ENCODE measurements at regions not wholly inside any gene's neighbourhood (a gene's known extent, or its start where the extent isn't known, plus 50 kb on each side); places are given as distances from the start of the nearest gene placed in this dataset.

DNA sequence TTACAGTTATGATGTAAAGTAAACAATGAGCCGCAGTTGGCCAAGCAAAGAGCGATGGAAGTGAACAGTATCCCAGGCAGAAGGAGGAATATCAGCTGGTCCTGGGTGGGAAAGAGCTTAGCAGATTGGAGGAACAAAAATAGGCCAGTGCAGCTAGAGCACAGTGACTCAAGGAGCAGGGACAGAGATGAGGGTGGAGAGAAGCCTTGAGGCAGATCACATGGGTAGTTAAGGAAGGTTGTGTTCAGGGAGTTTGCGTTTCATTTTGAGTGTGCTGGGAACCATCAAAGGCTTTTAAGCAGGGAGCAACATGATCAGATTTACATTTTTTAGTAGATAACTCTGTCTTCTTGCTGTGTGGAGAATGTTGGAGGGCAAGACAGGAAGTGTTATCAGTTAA is 113.6 kb downstream of the OAT start:
- TF ChIP-seq, protein P1, sequence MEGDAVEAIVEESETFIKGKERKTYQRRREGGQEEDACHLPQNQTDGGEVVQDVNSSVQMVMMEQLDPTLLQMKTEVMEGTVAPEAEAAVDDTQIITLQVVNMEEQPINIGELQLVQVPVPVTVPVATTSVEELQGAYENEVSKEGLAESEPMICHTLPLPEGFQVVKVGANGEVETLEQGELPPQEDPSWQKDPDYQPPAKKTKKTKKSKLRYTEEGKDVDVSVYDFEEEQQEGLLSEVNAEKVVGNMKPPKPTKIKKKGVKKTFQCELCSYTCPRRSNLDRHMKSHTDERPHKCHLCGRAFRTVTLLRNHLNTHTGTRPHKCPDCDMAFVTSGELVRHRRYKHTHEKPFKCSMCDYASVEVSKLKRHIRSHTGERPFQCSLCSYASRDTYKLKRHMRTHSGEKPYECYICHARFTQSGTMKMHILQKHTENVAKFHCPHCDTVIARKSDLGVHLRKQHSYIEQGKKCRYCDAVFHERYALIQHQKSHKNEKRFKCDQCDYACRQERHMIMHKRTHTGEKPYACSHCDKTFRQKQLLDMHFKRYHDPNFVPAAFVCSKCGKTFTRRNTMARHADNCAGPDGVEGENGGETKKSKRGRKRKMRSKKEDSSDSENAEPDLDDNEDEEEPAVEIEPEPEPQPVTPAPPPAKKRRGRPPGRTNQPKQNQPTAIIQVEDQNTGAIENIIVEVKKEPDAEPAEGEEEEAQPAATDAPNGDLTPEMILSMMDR (IDR thresholded peaks at IDR 0.05; ENCODE audit: insufficient read depth, low read depth, low read length, missing control alignments): no peak
- H3K4me3 ChIP-seq (ENCODE audit: low read depth, low read length): no peak overlapping the region
- no peak for DNase-seq (ENCODE audit: low read depth)

GRCh38 chr10:124303662-124304418 is 114.9 kb downstream of the OAT start:
- no peak overlapping the region for H3K4me3 ChIP-seq (ENCODE audit: low read depth, low read length)
- no peak for DNase-seq (ENCODE audit: low read depth)
- TF ChIP-seq, protein P1 (IDR thresholded peaks at IDR 0.05; ENCODE audit: insufficient read depth, low read depth, low read length, missing control alignments): no peak

DNA sequence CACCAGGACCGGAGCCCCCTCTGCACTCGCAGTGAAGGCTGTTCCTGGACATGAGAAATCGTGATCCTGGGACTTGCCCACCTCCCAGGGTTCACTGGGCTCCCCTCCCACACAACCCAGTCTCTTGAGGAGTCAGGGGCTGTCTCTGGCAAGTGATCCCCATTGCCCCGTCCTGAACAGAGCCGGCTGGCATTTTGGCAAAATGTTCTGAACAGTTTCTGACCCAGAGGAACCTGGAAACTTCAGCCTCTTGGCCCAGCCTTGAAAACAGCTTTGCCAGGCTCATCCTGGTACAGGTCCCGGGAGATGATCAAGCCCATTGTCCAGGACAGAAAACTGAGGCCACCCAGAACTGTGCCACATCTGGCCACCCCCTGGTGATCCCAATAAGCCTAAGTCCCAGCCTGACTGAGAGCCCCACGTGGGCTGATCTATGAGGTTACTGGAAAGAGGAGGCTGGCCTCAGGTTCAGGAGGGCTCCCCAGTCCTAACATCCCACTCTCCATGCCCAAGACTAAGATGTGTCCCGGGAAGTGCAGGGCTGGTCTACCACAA is 115.7 kb downstream of the OAT start:
- DNase-seq (ENCODE audit: low read depth): no peak
- TF ChIP-seq, protein P1 (IDR thresholded peaks at IDR 0.05; ENCODE audit: insufficient read depth, low read depth, low read length, missing control alignments): no peak
- no peak overlapping the region for H3K4me3 ChIP-seq (ENCODE audit: low read depth, low read length)

DNA sequence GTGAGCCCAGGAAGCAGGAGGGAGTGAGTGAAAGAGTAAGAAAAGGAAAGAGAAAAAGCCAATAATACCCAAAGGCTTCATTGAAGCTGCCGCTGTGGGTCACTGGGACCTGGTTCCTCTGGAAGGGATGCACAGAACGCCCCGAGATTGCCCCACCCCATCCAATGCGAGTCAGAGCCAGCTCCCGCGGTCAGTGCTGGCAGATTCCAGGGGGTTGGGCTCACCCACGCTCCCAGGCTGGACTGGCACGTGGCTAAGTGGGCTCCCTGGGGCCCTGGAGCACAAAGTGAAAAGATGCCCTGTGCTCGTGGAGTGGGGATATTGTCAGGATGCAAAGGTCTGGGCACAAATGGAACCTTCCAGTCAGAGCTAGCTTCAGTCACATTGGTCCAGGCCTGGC is 117.0 kb downstream of the OAT start:
- no peak overlapping the region for H3K4me3 ChIP-seq (ENCODE audit: low read depth, low read length)
- DNase-seq (ENCODE audit: low read depth): no peak
- TF ChIP-seq, protein P1 (IDR thresholded peaks at IDR 0.05; ENCODE audit: insufficient read depth, low read depth, low read length, missing control alignments): no peak

DNA sequence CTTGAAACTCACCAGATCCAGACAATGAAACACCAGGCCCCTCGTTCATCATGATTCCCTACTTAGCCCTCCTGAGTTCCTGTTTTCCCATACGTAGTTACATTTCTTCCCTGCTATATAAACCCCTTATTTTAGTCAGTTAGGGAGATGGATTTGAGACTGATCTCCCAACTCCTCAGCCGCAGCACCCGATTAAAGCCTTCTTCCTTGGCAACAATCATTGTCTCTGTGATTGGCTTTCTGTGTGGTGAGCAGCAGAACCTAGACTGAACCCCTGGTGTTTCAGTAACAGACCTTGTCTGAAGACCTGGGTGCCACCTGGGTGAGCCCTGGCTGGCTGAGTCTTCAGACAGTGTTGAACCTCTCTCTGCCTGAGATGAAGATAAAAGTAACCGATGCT is 118.0 kb downstream of the OAT start:
- TF ChIP-seq, protein P1 (IDR thresholded peaks at IDR 0.05; ENCODE audit: insufficient read depth, low read depth, low read length, missing control alignments): no peak
- DNase-seq (ENCODE audit: low read depth): no peak
- no peak overlapping the region for H3K4me3 ChIP-seq (ENCODE audit: low read depth, low read length)

GRCh38 chr10:124300224-124300623 is 118.5 kb downstream of the OAT start:
- TF ChIP-seq, protein P1 (IDR thresholded peaks at IDR 0.05; ENCODE audit: insufficient read depth, low read depth, low read length, missing control alignments): no peak
- no peak overlapping the region for H3K4me3 ChIP-seq (ENCODE audit: low read depth, low read length)
- DNase-seq (ENCODE audit: low read depth): no peak

DNA sequence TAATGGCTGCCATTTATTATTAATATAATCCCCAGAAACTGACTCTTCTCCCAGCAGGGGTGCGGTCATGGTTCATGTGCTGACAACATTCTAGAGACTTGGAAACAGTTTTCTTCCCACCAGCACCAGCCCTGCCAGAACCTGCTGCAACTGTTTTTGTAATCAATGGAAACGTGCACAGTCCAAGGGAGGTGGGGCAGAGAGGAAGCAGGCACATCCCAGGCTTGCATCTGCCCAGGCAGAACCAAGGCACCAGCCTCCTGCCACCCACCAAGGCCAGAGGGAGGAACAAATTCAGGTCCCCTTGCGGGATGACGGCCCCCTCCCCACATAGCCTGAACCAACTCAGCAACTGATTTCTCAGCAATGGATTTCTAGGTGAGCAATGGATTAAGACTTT is 119.0 kb downstream of the OAT start:
- TF ChIP-seq, protein P1 (IDR thresholded peaks at IDR 0.05; ENCODE audit: insufficient read depth, low read depth, low read length, missing control alignments): no peak
- no peak for DNase-seq (ENCODE audit: low read depth)
- H3K4me3 ChIP-seq (ENCODE audit: low read depth, low read length): no peak overlapping the region

All from GM12865 (cell line).